Upper lobe of left lung (tissue), 6 donors: ENCODE measurements at regions not wholly inside any gene's neighbourhood (a gene's known extent, or its start where the extent isn't known, plus 50 kb on each side); places are given as distances from the start of the nearest gene placed in this dataset.

Experiments
- ATAC-seq, 2 donors: fragments of 200-7000 bp; cut with Tn5 transposase; one replicate each; pipeline ENCODE4 v1.9.1; 2022; ENCODE audit warnings: mild to moderate bottlenecking in 2 of 2, moderate library complexity in 2 of 2; ENCODE audit not compliant: low FRiP score in 2 of 2
- DNase-seq, 2 donors: peaks; one replicate each; pipeline ENCODE4 v3.0.0-alpha.2; 2019 to 2020
- H3K27ac ChIP-seq, 4 donors: fragments of 200-600 bp; sonication (generic); one replicate each; pipeline ENCODE4 v1.5.1; 2016 to 2019
- H3K27me3 ChIP-seq, 4 donors: fragments of 200-600 bp; sonication (generic); one replicate each; pipeline ENCODE4 v1.5.1; 2017 to 2019
- H3K36me3 ChIP-seq, 4 donors: fragments of 200-600 bp; sonication (generic); one replicate each; pipeline ENCODE4 v1.5.1; 2016 to 2019
- H3K4me1 ChIP-seq, 4 donors: fragments of 200-600 bp; sonication (generic); one replicate each; pipeline ENCODE4 v1.5.1; 2018 to 2019
- H3K4me3 ChIP-seq, 4 donors: fragments of 200-600 bp; sonication (generic); one replicate each; pipeline ENCODE4 v1.5.1; 2017 to 2019; ENCODE audit warnings: mild to moderate bottlenecking in 2 of 4, moderate library complexity in 1 of 4
- H3K9me3 ChIP-seq, 4 donors: fragments of 200-600 bp; sonication (generic); one replicate each; pipeline ENCODE4 v1.5.1; 2018 to 2019
- CTCF ChIP-seq, 6 experiments: fragments of 450-650 bp in 4 of 6; fragments of 200-600 bp in 2 of 6; sonication (generic) in 2 of 6; IDR thresholded peaks; one replicate each; pipeline ENCODE4 v1.5.1; 2016 to 2019; ENCODE audit warnings: antibody characterized with exemption in 6 of 6
- EP300 ChIP-seq, 4 donors: sonication (generic); formaldehyde crosslinking; IDR thresholded peaks; one replicate each; pipeline ENCODE4 v1.5.1; 2017; ENCODE audit warnings: antibody characterized with exemption in 4 of 4, control low read depth in 2 of 4
- POLR2A ChIP-seq, 4 donors: fragments of 450-650 bp; IDR thresholded peaks; one replicate each; pipeline ENCODE4 v1.5.1; 2016 to 2017; ENCODE audit warnings: antibody characterized with exemption in 4 of 4, mild to moderate bottlenecking in 2 of 4
- POLR2AphosphoS5 ChIP-seq, 2 donors: sonication (generic); formaldehyde crosslinking; IDR thresholded peaks; one replicate each; pipeline ENCODE4 v1.5.1; 2017; ENCODE audit warnings: antibody characterized with exemption in 2 of 2
- WGBS, 2 donors: methylation state at CpG; one replicate each; pipeline ENCODE4 v1.1.5; 2017 to 2018; 5-methylcytosine and 5-hydroxymethylcytosine counted together
- donor health status: DM: no; HTN: no; CAD: no; lungs with moderate emphysema.
- donor health status: DM: no; HTN: yes; CAD: no; lungs with severe emphysema.

- Histone ChIP-seq H3K27ac (no peak overlapping the region), H3K4me1 (no peaks in the 10 kb centered on the region), H3K27me3 (no peaks in the 10 kb centered on the region), H3K9me3 (no peaks in the 10 kb centered on the region), H3K36me3 (no peaks in the 10 kb centered on the region), H3K4me3 (no peak overlapping the region)
- ATAC-seq (no peak), DNase-seq (no peak)
- 81% methylated on average over 2 of the region's 2 CpGs for WGBS, 2 donors
- TF ChIP-seq POLR2AphosphoS5 (IDR thresholded peaks at IDR 0.05) (no peak), EP300 (IDR thresholded peaks at IDR 0.05) (no peak), CTCF (IDR thresholded peaks at IDR 0.05) (no peak), POLR2A (IDR thresholded peaks at IDR 0.05) (no peak)
Observed at GRCh38 chr16:62764572-62764971, 728.3 kb upstream of the CDH8 start.

- DNase-seq = no peak
- Histone ChIP-seq H3K4me1 (no peaks in the 10 kb centered on the region), H3K27ac (no peak overlapping the region), H3K27me3 (no peaks in the 10 kb centered on the region), H3K4me3 (no peak overlapping the region), H3K36me3 (no peaks in the 10 kb centered on the region), H3K9me3 (no peaks in the 10 kb centered on the region)
- ATAC-seq = no peak
- TF ChIP-seq CTCF (IDR thresholded peaks at IDR 0.05) = no peak
- no peak for TF ChIP-seq POLR2A (IDR thresholded peaks at IDR 0.05)
- no peak for TF ChIP-seq EP300 (IDR thresholded peaks at IDR 0.05)
- no peak for TF ChIP-seq POLR2AphosphoS5 (IDR thresholded peaks at IDR 0.05)
Observed at GRCh38 chr16:62760398-62760797, 724.2 kb upstream of the CDH8 start.

- H3K4me1 ChIP-seq = no peaks in the 10 kb centered on the region
- ATAC-seq (no peak), DNase-seq (no peak)
- no peaks in the 10 kb centered on the region for H3K27me3 ChIP-seq
- no peaks in the 10 kb centered on the region for H3K36me3 ChIP-seq
- H3K9me3 ChIP-seq = no peaks in the 10 kb centered on the region
- no peak overlapping the region for H3K4me3 ChIP-seq
- no peak for TF ChIP-seq POLR2AphosphoS5 (IDR thresholded peaks at IDR 0.05)
- no peak for TF ChIP-seq EP300 (IDR thresholded peaks at IDR 0.05)
- TF ChIP-seq POLR2A (IDR thresholded peaks at IDR 0.05) = no peak
- no peak for TF ChIP-seq CTCF (IDR thresholded peaks at IDR 0.05)
- no peak overlapping the region for H3K27ac ChIP-seq
- 46 to 61% methylated on average over 4 of the region's 4 CpGs for WGBS, 2 donors
Observed at GRCh38 chr16:62755938-62756337, 719.7 kb upstream of the CDH8 start.

- ATAC-seq (no peak), DNase-seq (no peak)
- Histone ChIP-seq H3K27ac (no peak overlapping the region), H3K27me3 (no peaks in the 10 kb centered on the region), H3K4me1 (no peaks in the 10 kb centered on the region), H3K9me3 (no peaks in the 10 kb centered on the region), H3K36me3 (no peaks in the 10 kb centered on the region), H3K4me3 (no peak overlapping the region)
- no peak for TF ChIP-seq EP300 (IDR thresholded peaks at IDR 0.05)
- TF ChIP-seq POLR2A (IDR thresholded peaks at IDR 0.05) = no peak
- no peak for TF ChIP-seq POLR2AphosphoS5 (IDR thresholded peaks at IDR 0.05)
- TF ChIP-seq CTCF (IDR thresholded peaks at IDR 0.05) = no peak
- 84 to 88% methylated on average over 3 of the region's 3 CpGs for WGBS, 2 donors
Observed at GRCh38 chr16:62752854-62753253, 716.6 kb upstream of the CDH8 start.

- WGBS, 2 donors = 69 to 79% methylated on average over 1 of the region's 1 CpG
- H3K4me3 ChIP-seq = no peak overlapping the region
- no peak for DNase-seq
- no peak for ATAC-seq
- H3K27me3 ChIP-seq = no peaks in the 10 kb centered on the region
- no peaks in the 10 kb centered on the region for H3K4me1 ChIP-seq
- H3K27ac ChIP-seq = no peak overlapping the region
- no peaks in the 10 kb centered on the region for H3K9me3 ChIP-seq
- TF ChIP-seq EP300 (IDR thresholded peaks at IDR 0.05) (no peak), POLR2A (IDR thresholded peaks at IDR 0.05) (no peak), CTCF (IDR thresholded peaks at IDR 0.05) (no peak), POLR2AphosphoS5 (IDR thresholded peaks at IDR 0.05) (no peak)
- no peaks in the 10 kb centered on the region for H3K36me3 ChIP-seq
Observed at GRCh38 chr16:62751218-62751617, 715.0 kb upstream of the CDH8 start.
